KG1 (cell line): ENCODE measurements at regions not wholly inside any gene's neighbourhood (a gene's known extent, or its start where the extent isn't known, plus 50 kb on each side); places are given as distances from the start of the nearest gene placed in this dataset.
A peak's percentile ranks its signal among the peaks of the same experiment; 100 is the strongest.
"Not testable (repeated sequence)": the region's sequence is repeated elsewhere in the genome, so short reads cannot be mapped to it uniquely, and the experiment has no call there.

Experiments used
- DNase-seq: peaks from one replicate; lab custom pipeline; 2025; lab: John Stamatoyannopoulos, UW

DNA sequence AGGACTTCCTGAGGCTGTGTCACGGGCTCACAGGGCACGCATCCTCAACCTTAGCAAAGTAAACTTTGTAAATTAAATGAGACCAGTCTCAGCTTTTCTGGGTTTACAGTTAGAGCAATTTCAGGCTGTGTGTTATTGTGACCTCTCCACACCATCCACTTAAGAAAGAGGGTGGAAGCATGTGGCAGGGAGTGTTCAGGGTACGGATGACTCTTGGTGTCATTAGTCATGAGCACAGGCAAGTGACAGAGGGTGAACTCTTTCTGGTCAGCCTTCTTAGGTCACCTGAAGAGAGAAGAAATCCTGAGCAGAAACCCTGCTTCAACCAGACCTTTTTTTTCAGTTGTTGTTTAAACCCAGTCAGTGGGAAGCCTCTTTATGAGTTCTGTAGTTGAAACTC, 207.9 kb downstream of the ICOS start:
- DNase-seq = no peak

DNA sequence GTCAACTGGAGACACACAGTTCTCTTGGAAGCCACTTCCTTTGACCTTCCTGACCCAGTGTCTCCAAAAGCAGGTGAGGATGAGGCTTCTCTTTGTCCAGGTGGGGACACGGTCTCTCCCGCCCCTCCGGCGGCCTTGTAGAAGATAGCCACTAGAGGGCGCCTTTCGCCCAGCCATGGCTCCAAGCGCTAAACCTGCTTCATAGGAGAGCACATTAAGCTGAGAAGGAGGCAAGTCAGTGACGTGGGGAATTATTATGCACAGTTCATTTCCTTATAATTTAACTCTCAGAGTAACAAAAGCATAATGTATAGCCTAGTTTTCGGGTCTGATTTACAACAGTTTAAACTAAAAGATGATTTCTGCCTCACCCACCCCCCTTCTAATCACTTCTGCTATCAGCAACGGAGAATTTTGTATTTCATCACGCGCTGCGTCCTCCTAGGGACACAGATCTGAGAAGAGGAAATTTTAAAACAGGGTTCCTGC, 208.7 kb downstream of the ICOS start:
- DNase-seq = peak; percentile 46

DNA sequence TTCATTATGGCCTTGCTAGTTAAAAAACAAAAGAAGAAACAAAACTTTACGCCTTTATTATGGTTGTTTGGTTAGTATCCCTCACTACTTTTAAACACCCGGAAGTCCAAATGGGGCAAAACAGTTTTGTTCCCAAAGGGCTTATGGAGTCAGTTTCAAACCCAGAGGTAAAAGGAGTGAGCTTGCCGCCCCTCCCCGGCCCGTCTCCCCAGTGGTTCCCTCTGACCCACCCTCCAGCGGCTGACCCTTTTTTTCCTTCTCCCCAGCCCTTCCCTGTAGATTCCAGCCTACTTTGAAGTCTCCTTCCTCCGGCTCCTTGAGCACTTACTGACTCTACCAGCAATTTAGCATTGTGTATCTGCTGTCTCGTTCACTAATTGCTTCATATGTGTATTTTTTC, 209.2 kb downstream of the ICOS start:
- DNase-seq = no peak

DNA sequence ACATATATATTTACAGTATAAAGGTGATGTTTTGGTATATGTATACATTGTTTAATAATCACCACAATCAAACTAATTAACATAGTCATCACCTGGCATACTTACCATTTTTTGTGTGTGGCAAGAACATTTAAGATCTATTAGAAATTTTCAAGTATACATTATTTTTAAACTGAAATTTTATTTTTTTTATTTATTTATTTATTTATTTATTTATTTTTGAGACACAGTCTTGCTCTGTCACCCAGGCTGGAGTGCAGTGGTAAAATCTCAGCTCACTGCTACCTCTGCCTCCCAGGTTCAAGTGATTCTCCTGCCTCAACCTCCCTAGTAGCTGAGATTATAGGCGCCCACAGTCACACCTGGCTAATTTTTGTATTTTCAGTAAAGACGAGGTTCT, 210.5 kb downstream of the ICOS start:
- not testable (repeated sequence) for DNase-seq

DNA sequence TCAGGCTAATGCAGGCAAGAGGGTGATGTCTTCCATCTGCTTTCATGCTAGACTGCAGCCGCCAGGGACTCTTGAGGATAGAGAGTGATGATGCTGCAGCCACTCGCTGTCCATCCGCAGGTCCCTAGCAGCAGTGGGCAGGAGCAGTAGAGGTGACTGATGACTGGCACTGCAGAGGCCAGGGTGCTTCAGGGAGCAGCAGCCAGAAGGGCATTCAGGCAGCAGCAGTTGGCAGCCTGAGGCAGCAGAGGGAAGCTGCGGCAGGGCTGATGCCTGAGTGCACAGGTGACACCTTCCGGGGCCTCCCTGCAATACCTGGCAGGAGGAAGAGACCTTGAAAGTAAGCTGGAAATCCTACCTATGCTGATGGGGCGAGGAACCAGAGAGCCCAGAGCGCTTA, 214.2 kb downstream of the ICOS start:
- DNase-seq = no peak

DNA sequence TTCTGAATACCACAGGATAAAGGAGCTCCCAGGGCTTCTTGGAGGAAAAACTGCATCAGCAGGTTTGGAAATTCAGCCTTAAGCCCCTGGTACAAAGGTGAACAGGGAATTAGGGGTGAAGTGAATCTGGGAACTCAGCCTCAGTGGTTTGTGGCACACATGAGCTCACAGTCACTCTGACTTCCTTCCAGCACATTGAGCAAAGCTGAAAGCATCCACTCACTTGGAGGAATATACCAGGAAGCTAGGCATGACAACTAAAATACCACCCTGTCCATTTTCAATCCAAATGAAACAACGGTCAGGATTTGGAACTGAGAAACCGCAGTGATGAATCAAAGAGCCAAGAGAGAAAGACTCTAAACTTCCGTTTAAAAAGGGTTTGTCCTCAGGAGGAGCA, 216.1 kb downstream of the ICOS start:
- DNase-seq = no peak

DNA sequence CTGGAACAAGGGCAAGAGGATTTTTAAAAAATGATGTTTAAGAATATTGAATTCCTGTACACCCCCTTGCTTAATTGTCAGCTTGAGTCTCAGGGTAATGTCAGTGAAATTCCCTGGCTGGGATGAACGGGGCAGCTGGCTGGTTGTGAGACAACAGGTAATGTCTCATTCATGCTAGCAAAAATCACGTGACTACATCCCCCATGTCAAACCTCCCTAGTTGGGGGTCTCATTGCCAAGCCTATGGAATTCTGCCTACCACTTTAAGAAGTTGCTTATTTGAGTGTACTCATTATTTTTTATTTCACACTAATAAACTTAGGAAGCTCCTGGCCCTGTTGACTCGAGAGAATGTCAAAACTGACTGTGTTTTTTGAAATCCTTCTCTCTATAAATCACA, 218.3 kb downstream of the ICOS start:
- no peak for DNase-seq

DNA sequence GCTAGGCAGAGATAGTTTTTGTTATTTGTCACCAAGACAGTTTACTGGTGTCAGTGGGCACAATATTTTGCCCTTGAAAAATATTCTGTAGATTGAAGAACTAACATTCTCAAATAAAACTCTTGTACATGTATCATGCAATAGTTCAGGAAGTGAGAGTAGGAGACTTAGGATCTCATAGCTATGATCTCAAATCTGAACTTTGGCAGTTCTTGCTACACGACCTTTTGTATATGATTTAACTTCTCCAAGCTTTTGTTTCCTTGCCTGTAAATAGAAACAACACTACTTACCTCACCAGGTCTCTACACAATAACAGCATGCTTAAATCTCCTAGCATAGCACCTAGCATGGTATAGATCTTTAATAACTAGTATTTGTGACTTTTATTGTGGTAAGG, 219.9 kb downstream of the ICOS start:
- no peak for DNase-seq

DNA sequence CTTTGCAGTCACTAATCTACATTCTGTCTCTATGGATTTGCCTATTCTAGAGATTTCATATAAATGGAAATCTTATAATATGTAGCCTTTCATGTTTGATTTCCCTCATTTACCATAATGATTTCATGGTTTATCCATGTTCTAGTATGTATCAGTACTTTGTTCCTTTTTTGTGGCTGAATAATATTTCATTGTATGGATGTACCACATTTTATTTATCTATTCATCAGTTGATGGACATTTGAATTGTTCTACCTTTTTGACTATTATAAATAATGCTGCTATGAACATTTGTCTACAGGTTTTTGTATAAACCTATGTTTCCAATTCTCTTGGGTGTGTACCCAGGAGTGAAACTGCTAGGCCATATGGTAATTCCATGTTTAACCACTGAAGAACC, 221.1 kb downstream of the ICOS start:
- no peak for DNase-seq

DNA sequence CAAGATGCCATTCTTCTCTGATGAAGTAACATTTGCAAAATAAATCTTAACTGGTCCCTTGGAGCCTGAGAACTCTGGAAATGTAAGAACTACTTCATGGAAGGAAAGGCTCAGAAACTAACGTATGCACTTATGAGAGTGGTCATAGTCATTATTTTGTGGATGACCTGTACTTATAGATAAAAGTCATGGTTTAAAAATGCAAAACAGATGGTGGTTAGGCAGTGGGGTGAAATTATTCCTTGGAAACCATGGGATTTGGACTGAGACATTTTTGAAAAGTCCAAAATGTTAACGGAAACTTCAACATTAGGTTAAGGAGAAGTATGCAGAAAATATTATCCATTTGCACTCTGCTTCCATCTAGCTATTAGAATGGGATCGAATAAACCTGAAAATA, 223.0 kb downstream of the ICOS start:
- no peak for DNase-seq

DNA sequence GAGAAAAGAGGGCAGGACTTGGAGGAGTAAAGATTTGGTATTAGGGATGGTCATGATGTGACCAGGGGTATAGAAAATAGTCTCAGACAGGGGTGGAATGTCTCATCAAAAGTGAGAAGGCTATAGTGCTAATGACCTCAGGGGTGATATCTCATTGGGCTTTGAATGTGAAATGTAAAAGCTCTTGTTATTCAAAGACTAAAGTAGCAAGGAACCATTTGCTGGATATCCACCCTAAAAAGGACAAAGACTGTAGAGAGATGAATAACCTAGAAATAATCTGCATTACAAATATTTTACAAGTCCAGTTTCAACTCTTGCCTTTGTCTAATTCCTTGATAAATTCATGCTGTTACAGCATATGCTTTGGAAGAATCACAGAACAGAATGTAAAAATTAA, 224.4 kb downstream of the ICOS start:
- no peak for DNase-seq

DNA sequence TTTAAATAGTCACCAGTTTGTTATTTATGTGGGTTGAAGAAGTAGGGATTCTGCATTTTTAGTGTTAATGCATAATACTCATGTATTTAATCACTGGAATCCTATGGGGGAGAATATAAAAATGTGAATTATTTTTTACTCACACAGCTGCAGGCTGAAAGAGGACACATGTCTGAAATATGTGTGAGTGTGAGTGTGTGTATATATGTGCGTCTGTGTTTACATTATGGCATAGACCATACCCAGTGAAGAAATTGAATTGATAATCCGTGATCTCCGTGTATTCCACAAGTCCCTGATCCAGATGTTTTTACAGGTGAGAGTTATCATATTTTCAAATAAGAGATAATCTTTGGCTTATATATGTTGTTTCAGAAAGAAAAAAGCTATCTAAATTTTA, 225.3 kb downstream of the ICOS start:
- DNase-seq = no peak

DNA sequence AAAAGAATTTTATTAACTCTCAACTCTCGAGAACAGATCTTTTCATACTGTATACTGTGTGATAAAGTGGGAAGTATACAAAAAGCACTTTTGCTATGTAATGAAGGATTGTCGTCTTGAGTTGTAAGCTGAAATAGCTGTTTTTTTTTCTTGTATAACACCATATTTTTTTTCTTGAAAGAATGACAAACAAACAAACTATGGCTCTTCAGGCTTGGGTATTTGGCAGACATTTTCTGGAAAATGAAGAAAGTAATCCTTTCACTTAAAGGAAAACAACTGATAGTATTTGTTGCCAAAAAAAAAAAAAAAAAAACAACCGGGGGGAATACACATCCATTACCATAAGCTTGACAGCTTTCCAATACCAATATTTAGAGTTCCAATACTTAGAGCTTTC, 230.4 kb downstream of the ICOS start:
- DNase-seq = no peak

DNA sequence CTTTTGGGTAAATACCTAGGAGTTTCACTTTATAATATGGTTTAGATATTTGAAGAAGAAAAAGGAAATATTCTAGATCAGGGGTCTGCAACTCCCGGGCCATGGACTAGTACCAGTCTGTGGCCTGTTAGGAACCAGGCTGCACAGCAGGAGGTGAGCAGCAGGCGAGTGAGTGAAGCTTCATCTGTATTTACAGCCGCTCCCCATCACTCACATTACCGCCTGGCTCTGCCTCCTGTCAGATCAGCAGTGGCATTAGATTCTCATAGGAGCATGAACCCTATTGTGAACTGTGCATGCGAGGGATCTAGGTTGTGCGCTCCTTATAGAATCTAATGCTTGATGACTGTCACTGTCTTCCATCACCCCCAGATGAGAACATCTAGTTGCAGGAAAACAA, 231.1 kb downstream of the ICOS start:
- DNase-seq = not testable (repeated sequence)

DNA sequence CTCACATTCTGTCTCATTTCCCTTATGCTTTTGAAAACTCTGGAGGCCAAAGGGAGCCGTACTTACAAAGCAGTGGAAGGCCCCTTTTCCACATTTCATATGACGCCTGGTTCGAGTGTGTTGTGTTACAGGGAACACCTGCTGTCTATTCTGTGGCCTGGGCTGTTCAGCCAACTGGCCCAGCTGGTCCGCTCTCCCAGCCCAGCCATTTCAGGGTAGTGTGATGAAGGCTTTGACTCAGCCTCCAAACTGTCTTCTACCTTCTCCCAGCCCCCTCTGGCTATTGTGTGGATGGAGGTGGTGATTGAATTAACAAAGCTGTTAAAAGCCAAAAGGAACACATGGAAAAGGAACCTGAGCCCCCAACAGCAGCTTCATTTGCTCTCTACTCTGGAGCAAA, 233.8 kb downstream of the ICOS start:
- no peak for DNase-seq

DNA sequence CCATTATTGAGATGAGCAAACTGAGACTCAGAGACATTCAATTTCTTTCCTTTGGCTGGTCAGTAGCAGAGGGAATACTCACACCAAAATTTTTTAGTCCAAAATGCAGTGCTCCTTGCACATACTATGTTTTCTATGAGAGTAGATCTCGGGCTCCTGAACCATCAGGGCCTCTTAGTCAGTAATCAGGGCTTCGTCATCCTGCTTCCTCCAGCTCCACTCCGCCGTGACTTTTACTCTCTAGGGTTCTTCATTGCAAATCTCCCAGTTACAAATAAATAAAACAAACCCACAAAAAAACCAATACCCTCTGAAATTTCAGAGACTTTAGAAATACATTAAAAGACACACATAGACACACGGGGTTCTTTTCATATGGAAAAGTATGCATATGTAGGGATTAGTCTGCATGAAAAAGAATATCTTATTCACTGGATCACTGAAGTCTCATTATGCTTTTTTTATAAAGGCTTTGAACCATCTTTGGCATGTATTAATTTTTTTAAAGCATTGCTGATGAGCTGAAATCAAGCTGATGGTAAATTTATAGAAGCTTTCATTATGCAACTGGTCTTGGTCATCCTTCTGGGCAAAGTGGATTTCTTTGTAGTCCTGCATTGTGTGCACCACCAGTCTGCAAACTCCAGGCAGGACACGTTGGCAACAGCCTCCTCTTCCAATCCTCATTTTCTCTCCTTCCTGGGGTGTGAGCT, 235.0 kb downstream of the ICOS start:
- DNase-seq = no peak

DNA sequence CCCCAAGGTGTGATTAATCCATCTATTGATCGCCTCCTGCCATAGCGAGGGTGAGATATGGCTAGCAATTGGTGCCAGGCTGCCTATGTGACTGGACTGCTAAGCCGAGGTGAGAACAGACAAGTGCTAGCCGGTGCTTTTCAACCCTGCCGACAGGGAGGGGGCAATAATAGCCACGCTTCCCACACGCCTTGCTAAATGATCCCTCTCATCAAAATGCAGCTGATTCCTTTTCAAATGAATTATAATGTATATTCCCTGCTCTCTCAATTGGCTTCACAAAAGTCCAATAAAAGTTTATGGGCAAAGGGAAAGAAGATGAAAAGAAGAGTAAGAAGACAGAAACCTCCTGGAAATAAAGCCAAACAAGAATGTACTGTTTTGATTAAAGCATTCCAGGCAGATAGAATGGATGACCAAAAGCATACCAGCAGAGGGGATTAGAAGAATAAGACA, 235.6 kb downstream of the ICOS start:
- no peak for DNase-seq

DNA sequence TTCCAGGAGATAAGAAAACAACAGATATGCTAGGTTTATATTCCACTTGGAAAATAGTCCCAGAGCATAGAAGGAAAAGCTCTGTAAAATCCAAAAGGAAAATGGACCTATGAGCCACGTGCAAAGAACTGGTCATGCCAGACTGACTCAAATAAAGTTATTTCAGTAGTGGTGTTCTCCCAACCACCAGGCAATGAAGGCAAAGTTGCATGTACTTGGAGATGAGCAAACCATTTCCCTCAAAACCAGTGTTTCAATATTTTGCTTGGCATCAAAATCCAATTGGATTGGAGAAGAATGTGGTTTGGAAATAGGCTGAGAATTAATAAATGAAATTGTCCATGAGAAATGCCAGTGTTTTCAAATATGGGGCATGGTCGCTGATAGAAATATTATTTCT, 237.5 kb downstream of the ICOS start:
- DNase-seq = no peak

DNA sequence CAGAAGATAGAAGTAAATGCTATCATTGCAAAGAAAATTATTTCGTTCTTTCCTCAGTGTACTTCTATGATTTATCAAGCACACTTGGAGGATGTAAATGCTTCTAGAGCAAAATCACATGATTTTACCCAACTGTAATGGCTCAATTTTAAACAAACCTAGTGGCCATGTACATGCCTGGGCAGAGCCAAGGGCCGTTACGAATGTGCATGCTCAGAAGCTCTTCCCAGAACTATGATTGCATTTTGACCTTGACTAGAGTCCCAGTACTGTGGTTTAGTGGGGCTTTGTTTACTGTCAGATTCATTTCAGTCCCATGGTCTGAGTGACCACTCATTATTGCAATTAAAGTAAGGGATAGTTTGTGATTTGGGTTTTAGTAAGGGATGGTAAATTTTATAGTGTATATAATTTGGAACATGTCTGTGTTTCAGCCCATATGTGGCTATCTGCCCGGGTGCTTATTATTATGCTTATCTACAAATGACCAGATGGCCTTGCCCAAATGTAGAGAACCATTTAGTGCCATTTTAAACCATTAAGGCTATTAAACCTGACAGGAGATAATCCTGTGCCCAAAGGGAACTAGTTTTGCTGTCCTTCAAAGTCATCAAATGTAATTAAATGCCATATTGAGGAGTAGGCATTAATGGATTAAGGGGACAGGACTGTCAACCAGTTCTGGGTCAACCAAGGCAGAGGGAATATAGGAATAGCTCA, 239.1 kb downstream of the ICOS start:
- DNase-seq = no peak

DNA sequence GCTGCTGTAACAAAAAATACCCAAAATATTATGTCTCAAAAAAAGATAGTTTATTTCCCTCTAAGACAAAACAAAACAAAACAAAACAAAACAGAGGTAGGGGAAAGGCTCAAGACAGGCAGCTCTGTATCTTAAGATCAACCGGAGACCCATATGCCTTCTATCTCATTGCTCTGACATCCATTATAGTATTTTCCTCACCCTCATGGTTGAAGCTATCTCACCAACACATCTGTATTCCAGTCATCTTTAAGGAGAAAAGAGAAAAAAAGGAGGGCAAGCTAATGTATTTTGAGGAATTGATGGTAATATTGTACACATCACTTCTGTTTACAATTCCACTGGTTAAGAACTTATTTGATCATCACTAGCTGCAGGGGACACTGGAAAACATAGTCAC, 239.7 kb downstream of the ICOS start:
- no peak for DNase-seq

DNA sequence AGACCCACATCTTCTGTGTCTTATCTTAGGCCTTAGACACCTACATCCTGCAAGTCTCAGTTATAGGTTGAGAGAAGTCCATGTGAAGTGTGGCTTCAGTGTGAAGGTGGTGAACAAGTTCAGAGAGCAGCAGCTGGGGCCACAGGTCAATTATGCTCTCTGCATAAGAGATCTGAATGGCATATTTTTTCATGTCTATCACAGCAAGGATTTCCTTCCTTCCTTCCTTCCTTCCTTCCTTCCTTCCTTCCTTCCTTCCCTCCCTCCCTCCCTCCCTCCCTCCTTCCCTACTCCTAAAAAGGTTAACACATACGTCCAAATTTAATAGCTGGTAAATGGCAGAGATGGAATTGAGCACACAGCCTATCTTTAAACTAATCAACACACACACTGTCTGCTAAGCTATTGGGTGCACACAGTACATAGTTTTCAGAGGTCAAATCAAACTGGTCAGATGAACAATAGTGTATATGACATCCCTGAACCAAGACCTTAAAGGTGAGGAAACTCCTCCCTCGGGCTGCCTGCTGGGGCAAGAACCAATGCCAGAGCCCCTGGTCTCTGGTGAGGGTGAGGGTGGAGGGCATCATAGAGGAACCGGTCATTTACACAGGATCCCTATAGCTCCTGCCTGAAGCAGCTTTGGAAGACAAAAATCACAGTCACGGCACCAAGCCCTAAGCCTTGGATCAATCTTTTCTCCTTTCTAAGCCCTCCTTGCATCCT, 240.9 kb downstream of the ICOS start:
- no peak for DNase-seq

DNA sequence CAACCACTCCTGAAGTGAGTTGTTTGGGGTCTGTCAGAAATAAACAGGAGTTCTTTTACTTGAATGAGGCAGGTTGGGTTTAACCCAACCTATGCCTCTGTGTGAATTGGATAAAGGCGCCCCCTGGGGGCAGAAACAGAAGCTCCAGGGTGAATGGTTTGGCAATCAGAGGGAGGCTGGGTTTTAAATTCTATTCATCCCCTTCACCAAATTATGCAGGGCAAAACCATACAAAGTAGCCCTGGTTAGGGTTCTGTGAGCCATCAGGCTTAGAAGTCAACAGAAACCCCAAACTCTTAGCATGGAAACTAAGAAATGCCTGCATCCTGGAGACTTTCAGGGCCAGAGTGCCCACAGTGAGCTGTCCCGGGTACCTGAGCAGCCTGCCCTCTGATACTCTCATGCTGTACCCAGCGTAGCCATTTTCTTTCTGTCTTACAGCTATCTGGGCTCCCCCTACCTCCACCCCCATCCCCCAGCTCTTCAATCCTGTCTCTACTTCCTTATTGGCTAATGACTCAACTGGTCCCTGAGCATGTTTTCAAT, 241.5 kb downstream of the ICOS start:
- DNase-seq = peak; percentile 6

DNA sequence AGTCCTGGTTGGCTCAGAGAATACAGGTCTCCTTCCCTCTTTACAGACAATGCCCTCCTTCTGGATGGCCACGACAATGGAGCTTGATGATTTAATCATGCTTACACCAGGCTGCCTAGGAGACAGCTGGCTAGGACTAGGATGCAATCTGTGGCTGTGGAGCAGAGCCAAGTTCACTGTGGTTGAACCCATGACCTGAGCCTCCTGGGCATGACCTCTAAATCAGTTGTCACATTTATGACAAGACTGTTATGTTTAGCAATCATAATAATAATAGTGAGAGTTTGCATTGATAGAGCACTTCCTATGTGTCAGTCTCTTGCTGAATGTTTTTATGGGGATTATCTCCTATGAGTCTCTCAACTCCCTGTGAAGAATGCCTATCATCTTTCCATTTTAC, 244.1 kb downstream of the ICOS start:
- no peak for DNase-seq
